ENCODE measurements at regions not wholly inside any gene's neighbourhood (a gene's known extent, or its start where the extent isn't known, plus 50 kb on each side); places are given as distances from the start of the nearest gene placed in this dataset.

- Histone ChIP-seq H4K20me1 (ENCODE audit: insufficient read depth) (no peaks in the 10 kb centered on the region), H3K4me3 (ENCODE audit: low read length) (no peak overlapping the region), H3K36me3 (ENCODE audit: insufficient read depth, low read length) (no peaks in the 10 kb centered on the region), H3K9ac (ENCODE audit: low read length) (no peak overlapping the region), H2AFZ (ENCODE audit: low read depth, low read length) (no peak overlapping the region), H3K9me3 (ENCODE audit: low read length) (no peaks in the 10 kb centered on the region), H3K79me2 (replicated peaks; ENCODE audit: insufficient read depth, low read length) (no peaks in the 10 kb centered on the region), H3K4me2 (ENCODE audit: low read length) (no peak overlapping the region), H3K27ac (ENCODE audit: low read length) (no peak overlapping the region), H3F3A (ENCODE audit: insufficient read depth, low read length, poor library complexity, severe bottlenecking) (no peaks in the 10 kb centered on the region), H3K9me2 (ENCODE audit: insufficient read depth, low read length) (no peaks in the 10 kb centered on the region), H3K27me3 (ENCODE audit: insufficient read depth, low read depth, low read length) (no peaks in the 10 kb centered on the region)
- no peak for TF ChIP-seq POLR2AphosphoS5 (IDR thresholded peaks at IDR 0.05)
- TF ChIP-seq EP300 (conservative IDR thresholded peaks at IDR 0.05; ENCODE audit: poor library complexity, severe bottlenecking) = no peak
- no peak for TF ChIP-seq MXI1 (conservative IDR thresholded peaks at IDR 0.05; ENCODE audit: poor library complexity, severe bottlenecking)
- TF ChIP-seq CTCF (IDR thresholded peaks at IDR 0.05; ENCODE audit: poor library complexity, severe bottlenecking) = no peak
- TF ChIP-seq REST (IDR thresholded peaks at IDR 0.05; ENCODE audit: borderline replicate concordance) = no peak
- TF ChIP-seq EZH2 (IDR thresholded peaks at IDR 0.05; ENCODE audit: borderline replicate concordance, insufficient read depth, low read length, poor library complexity, severe bottlenecking) = no peak
- TF ChIP-seq SMC3 (conservative IDR thresholded peaks at IDR 0.05; ENCODE audit: poor library complexity) = no peak
- TF ChIP-seq RAD21 (conservative IDR thresholded peaks at IDR 0.05) = no peak
- TF ChIP-seq TAF1 (IDR thresholded peaks at IDR 0.05; ENCODE audit: low read depth) = no peak
Observed at GRCh38 chr18:6561862-6562291, 147.2 kb upstream of the L3MBTL4 start.

- H3K79me2 ChIP-seq (replicated peaks; ENCODE audit: insufficient read depth, low read length) = no peaks in the 10 kb centered on the region
- no peak overlapping the region for H3K4me2 ChIP-seq (ENCODE audit: low read length)
- H4K20me1 ChIP-seq (ENCODE audit: insufficient read depth) = no peaks in the 10 kb centered on the region
- H3K27me3 ChIP-seq (ENCODE audit: insufficient read depth, low read depth, low read length) = no peaks in the 10 kb centered on the region
- H3K27ac ChIP-seq (ENCODE audit: low read length) = no peak overlapping the region
- H3K9ac ChIP-seq (ENCODE audit: low read length) = no peak overlapping the region
- no peaks in the 10 kb centered on the region for H3K9me3 ChIP-seq (ENCODE audit: low read length)
- no peak overlapping the region for H2AFZ ChIP-seq (ENCODE audit: low read depth, low read length)
- no peak overlapping the region for H3K4me3 ChIP-seq (ENCODE audit: low read length)
- no peaks in the 10 kb centered on the region for H3K9me2 ChIP-seq (ENCODE audit: insufficient read depth, low read length)
- H3F3A ChIP-seq (ENCODE audit: insufficient read depth, low read length, poor library complexity, severe bottlenecking) = no peaks in the 10 kb centered on the region
- H3K36me3 ChIP-seq (ENCODE audit: insufficient read depth, low read length) = no peaks in the 10 kb centered on the region
- no peak for TF ChIP-seq TAF1 (IDR thresholded peaks at IDR 0.05; ENCODE audit: low read depth)
- TF ChIP-seq EZH2 (IDR thresholded peaks at IDR 0.05; ENCODE audit: borderline replicate concordance, insufficient read depth, low read length, poor library complexity, severe bottlenecking) = no peak
- TF ChIP-seq SMC3 (conservative IDR thresholded peaks at IDR 0.05; ENCODE audit: poor library complexity) = no peak
- no peak for TF ChIP-seq CTCF (IDR thresholded peaks at IDR 0.05; ENCODE audit: poor library complexity, severe bottlenecking)
- TF ChIP-seq MXI1 (conservative IDR thresholded peaks at IDR 0.05; ENCODE audit: poor library complexity, severe bottlenecking) = no peak
- no peak for TF ChIP-seq POLR2AphosphoS5 (IDR thresholded peaks at IDR 0.05)
- no peak for TF ChIP-seq REST (IDR thresholded peaks at IDR 0.05; ENCODE audit: borderline replicate concordance)
- TF ChIP-seq EP300 (conservative IDR thresholded peaks at IDR 0.05; ENCODE audit: poor library complexity, severe bottlenecking) = no peak
- no peak for TF ChIP-seq RAD21 (conservative IDR thresholded peaks at IDR 0.05)
Observed at GRCh38 chr18:6563896-6564295, 149.2 kb upstream of the L3MBTL4 start.

Measured in neural cell (in vitro differentiated cells).